Smooth muscle cell (in vitro differentiated cells): ENCODE measurements at regions not wholly inside any gene's neighbourhood (a gene's known extent, or its start where the extent isn't known, plus 50 kb on each side); places are given as distances from the start of the nearest gene placed in this dataset.

Source experiments
- DNase-seq: peaks from one replicate; lab custom pipeline; 2025; ENCODE audit not compliant: unreplicated experiment; lab: John Stamatoyannopoulos, UW
- H2AFZ ChIP-seq: fragments of 200-600 bp; sonication (generic); 2 replicates; pipeline ENCODE4 v1.6.0; 2016; ENCODE audit warnings: antibody characterized with exemption, low read depth, mild to moderate bottlenecking
- H3F3A ChIP-seq: fragments of 200-600 bp; sonication (generic); 2 replicates; pipeline ENCODE4 v1.6.0; 2017; ENCODE audit warnings: antibody characterized with exemption, low read depth
- H3K27ac ChIP-seq: fragments of 200-600 bp; sonication (generic); 2 replicates; pipeline ENCODE4 v1.5.1; 2016; ENCODE audit warnings: low read depth, mild to moderate bottlenecking
- H3K27me3 ChIP-seq: fragments of 200-600 bp; sonication (generic); 2 replicates; pipeline ENCODE4 v1.6.1; 2016; ENCODE audit warnings: low read depth, mild to moderate bottlenecking
- H3K36me3 ChIP-seq: fragments of 200-600 bp; sonication (generic); 2 replicates; pipeline ENCODE4 v1.5.1; 2016; ENCODE audit warnings: low read depth
- H3K4me1 ChIP-seq: fragments of 200-600 bp; sonication (generic); 2 replicates; pipeline ENCODE4 v1.5.1; 2016; ENCODE audit warnings: low read depth
- H3K4me2 ChIP-seq: fragments of 200-600 bp; sonication (generic); 2 replicates; pipeline ENCODE4 v1.6.0; 2016; ENCODE audit warnings: mild to moderate bottlenecking
- H3K4me3 ChIP-seq: fragments of 200-600 bp; sonication (generic); 2 replicates; pipeline ENCODE4 v1.5.1; 2016; ENCODE audit warnings: mild to moderate bottlenecking
- H3K79me2 ChIP-seq: fragments of 200-600 bp; sonication (generic); 2 replicates; pipeline ENCODE4 v1.6.0; 2016; ENCODE audit warnings: low read depth, mild to moderate bottlenecking
- H3K9ac ChIP-seq: fragments of 200-600 bp; sonication (generic); 2 replicates; pipeline ENCODE4 v1.6.0; 2016; ENCODE audit warnings: low read depth
- H3K9me3 ChIP-seq: fragments of 200-600 bp; sonication (generic); replicated peaks from 2 replicates; pipeline ENCODE4 v1.5.1; 2016; ENCODE audit warnings: low read depth
- H4K20me1 ChIP-seq: fragments of 200-600 bp; sonication (generic); 2 replicates; pipeline ENCODE4 v1.6.0; 2016; ENCODE audit warnings: low read depth
- CTCF ChIP-seq: fragments of 200-600 bp; sonication (generic); IDR thresholded peaks from 2 replicates; pipeline ENCODE4 v1.5.1; 2017; ENCODE audit warnings: borderline replicate concordance, mild to moderate bottlenecking, antibody characterized with exemption; ENCODE audit not compliant: insufficient read depth, poor library complexity, severe bottlenecking
- WGBS: methylation state at CpG from one replicate; pipeline ENCODE4 v1.1.7; 2016; ENCODE audit warnings: low lambda C conversion rate; 5-methylcytosine and 5-hydroxymethylcytosine counted together

- TF ChIP-seq CTCF: no peak
- Histone ChIP-seq H3K79me2 (no peaks in the 10 kb centered on the region), H3K9ac (no peak overlapping the region), H3F3A (peaks cover 5% of the 10 kb centered on the region), H3K4me2 (no peak overlapping the region), H3K4me1 (peaks cover 5% of the 10 kb centered on the region), H3K9me3 (no peaks in the 10 kb centered on the region), H3K36me3 (no peaks in the 10 kb centered on the region), H3K27ac (no peak overlapping the region), H2AFZ (no peak overlapping the region), H4K20me1 (no peaks in the 10 kb centered on the region), H3K27me3 (no peaks in the 10 kb centered on the region), H3K4me3 (no peak overlapping the region)
- 87% methylated on average over 4 of the region's 4 CpGs for WGBS
- DNase-seq: no peak
Observed at GRCh38 chr6:44029444-44030185, 97.6 kb downstream of the MRPL14 start.

GRCh38 chr6:44028789-44029310 is 98.4 kb downstream of the MRPL14 start:
- TF ChIP-seq CTCF: peak; percentile 19
- Histone ChIP-seq H3K27me3 (no peaks in the 10 kb centered on the region), H4K20me1 (no peaks in the 10 kb centered on the region), H3K4me3 (no peak overlapping the region), H3K27ac (no peak overlapping the region), H3K79me2 (no peaks in the 10 kb centered on the region), H3F3A (peaks cover 5% of the 10 kb centered on the region), H3K36me3 (no peaks in the 10 kb centered on the region), H3K4me1 (peaks cover 5% of the 10 kb centered on the region), H2AFZ (no peak overlapping the region), H3K9me3 (no peaks in the 10 kb centered on the region), H3K9ac (no peak overlapping the region), H3K4me2 (no peak overlapping the region)
- no peak for DNase-seq
- 67% methylated on average over 3 of the region's 3 CpGs for WGBS

- Histone ChIP-seq H3K4me3 (no peak overlapping the region), H3K36me3 (no peaks in the 10 kb centered on the region), H3K79me2 (no peaks in the 10 kb centered on the region), H4K20me1 (no peaks in the 10 kb centered on the region), H3K4me1 (peaks cover 14% of the 10 kb centered on the region), H3F3A (peaks cover 5% of the 10 kb centered on the region), H3K9ac (no peak overlapping the region), H3K4me2 (no peak overlapping the region), H3K27ac (no peak overlapping the region), H3K9me3 (no peaks in the 10 kb centered on the region), H2AFZ (no peak overlapping the region), H3K27me3 (no peaks in the 10 kb centered on the region)
- no peak for TF ChIP-seq CTCF
- DNase-seq: no peak
- WGBS: 93% methylated on average over 4 of the region's 4 CpGs
Observed at GRCh38 chr6:44025226-44025625, 102.0 kb downstream of the MRPL14 start.
